HG03196 (cell line): ENCODE measurements at regions not wholly inside any gene's neighbourhood (a gene's known extent, or its start where the extent isn't known, plus 50 kb on each side); places are given as distances from the start of the nearest gene placed in this dataset.
"Not testable (repeated sequence)": the region's sequence is repeated elsewhere in the genome, so short reads cannot be mapped to it uniquely, and the experiment has no call there.

ENCODE experiments used
- ATAC-seq: cut with Tn5 transposase; IDR thresholded peaks from one replicate; pipeline ENCODE4 v1.9.1; 2021; ENCODE audit not compliant: unreplicated experiment

DNA sequence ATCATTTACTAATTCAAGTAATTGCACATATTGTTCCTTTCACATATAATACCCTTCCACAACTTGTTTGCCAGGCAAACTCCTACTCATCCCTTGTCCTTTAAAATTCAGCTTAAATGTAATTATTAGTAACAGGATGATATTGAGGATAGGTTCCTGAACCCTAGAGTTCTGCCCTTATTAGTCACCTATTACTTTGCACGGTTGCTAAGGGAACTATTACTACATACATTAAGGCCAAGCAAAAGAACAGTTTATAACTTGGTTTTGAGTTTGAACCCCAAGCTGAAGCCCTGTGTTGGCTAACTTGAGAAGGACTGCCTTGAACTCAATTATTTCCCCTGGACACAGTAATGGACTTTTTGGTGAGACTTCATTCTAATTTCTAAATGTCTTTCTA is 529.7 kb downstream of the IGSF11 start:
- no peak for ATAC-seq

DNA sequence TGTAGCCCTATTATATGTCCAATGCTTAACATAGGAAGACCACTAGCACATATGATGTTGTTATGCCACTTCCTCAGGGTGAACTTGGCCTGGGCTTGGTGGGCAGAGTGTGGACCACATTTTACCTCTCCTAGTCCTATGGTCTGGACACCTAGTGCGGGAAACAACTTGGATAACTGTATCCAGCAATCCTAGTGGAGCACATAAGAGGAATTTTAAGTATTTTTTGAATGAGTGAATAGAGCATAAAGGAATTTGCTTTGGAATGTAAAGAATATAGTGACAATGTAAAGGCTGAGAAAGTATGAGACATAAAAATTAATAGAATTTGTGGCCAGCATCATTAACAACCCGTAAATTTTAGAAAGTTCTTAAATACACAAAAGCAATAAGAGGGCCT is 528.9 kb downstream of the IGSF11 start:
- ATAC-seq, result no peak

DNA sequence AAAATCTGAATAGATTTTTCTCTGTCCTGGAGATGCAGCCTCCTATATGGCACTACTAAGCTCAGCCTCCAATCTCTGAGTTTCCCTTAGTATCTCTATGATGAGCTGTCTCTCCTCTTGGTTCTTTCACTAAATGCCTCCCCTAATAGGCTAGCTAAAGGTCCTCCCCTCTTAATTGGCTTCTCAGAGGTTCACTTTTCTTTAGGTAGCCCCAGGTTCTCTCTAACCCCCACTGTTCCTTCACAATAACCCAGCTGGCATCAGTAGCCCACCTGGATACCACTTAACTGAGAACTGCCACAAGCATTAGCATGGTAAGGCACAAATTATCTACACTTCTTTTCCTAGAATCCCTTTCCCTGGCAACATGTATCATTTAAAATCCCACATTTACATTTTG is 523.2 kb downstream of the IGSF11 start:
- ATAC-seq, result no peak

- ATAC-seq, result no peak
Observed at GRCh38 chr3:118512301-118512700, 522.3 kb downstream of the IGSF11 start.

DNA sequence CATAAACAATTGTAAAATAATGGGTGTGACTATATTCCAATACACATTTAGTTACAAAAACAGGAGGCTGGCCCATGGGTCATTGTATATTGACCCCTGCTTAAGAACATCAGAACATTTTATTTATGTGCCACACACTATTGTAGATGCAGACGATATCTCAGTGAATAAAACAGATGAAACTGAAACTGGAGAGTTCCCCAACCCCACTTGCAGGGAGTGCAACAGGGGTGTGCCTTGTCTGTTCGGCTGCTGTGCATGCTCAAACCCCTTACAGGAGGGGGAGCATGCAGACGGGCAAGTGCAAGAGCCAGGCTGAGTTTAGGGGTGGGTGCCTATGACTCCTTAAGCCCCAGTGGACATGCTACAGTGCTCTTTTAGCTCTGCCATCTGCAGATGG is 509.6 kb downstream of the IGSF11 start:
- no peak for ATAC-seq

DNA sequence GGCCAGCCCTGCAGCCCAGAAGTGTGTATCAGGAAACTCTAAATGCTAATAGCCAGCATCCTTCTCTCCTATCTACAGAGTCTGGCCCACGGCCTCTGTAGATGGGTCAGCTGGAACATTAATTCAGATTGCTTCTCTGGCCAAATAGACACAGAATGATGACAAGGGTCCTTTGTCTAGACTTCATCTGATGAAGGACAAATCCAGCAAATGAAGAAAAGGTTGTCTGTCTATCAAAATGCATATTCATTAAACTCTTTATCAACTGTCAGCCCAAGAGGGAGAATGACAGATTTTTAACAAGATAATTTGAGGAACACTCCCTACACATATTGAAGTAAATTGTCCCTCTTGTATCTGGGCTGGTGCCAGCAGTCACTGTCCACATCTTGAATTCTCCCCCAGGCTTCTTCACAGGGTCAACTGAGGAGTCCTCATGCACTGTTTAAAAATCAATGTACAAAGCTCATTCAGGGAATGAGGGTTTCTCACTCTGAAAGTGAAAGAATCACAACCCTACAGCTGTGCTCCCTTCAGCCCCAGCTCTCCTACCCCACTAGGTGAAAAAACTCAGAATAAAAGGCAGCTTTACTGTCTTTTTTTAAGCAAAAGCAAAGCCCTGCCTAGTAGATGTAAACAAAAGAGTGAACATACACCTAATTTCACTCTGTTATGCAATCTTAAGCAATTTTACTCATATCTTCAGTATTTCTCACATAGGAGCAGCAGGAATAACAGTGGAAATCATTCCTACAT is 507.7 kb downstream of the IGSF11 start:
- ATAC-seq, result peak; percentile 82

GRCh38 chr3:118527514-118528044 is 507.1 kb downstream of the IGSF11 start:
- ATAC-seq, result no peak

- ATAC-seq, result no peak
Observed at GRCh38 chr3:118529554-118529953, 505.1 kb downstream of the IGSF11 start.

DNA sequence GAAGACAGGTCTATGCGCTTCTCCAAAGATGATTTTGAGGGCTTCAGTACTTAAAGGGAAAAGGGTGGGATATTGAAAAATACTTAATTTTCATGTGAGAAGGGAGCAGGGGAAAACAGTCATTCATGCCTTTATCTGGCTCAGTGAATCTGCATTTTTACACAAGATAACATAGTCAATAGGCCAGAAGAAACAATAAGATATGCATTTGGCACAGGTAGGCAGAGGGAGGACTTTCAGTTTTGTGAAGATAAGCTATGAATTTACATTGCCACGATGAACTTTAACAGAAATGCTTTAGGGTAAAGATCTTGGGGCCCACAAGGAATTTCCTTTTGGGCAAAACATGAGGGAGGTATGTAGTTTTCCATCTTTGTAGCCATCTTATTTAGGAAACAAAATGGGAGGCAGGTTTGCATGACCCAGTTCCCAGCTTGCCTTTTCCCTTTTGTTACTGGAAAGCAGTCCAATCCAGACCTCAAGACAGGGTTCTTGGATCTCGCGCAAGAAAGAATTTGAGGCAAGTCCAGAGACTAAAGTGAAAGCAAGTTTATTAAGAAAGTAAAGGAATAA is 504.2 kb downstream of the IGSF11 start:
- ATAC-seq, result no peak

GRCh38 chr3:118530927-118531356 is 503.7 kb downstream of the IGSF11 start:
- not testable (repeated sequence) for ATAC-seq

DNA sequence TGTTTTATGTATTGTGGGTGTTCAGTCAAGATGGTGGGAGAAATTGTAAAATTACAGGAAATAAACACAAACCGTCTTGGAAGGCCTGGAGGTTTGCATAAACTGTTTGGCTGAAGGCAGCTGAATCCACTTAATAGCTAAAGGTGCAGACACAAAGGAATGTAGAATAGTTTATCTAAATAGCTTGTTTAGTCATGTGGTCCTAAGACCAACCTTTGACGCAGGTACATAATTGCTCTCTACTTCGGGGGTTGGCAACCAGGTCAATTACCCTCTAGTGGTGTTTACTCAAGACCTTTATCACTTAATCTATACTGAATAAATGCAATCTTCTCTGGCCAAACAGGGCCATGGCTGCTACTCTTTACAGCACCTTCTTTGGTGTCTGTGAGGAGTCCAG is 502.8 kb downstream of the IGSF11 start:
- ATAC-seq, result no peak

DNA sequence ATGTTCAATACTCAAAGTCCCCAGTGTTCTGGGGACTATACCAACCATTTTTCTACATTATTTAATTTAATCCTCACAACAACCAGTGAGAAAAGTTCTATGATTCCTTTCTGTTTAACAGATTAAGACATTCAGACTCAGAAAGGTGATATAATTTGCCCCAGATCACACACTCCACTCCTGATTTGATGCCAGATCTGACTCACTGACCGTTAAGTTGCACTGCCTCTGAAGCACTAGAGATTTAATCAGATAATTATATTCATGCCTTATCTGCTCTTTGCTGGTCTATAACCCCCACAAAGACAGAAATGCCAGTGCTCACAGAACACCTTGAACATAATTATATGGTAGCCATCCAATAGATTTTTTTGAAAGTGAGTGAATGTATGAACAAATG is 501.0 kb downstream of the IGSF11 start:
- no peak for ATAC-seq

- ATAC-seq, result no peak
Observed at GRCh38 chr3:118534519-118534918, 500.1 kb downstream of the IGSF11 start.

DNA sequence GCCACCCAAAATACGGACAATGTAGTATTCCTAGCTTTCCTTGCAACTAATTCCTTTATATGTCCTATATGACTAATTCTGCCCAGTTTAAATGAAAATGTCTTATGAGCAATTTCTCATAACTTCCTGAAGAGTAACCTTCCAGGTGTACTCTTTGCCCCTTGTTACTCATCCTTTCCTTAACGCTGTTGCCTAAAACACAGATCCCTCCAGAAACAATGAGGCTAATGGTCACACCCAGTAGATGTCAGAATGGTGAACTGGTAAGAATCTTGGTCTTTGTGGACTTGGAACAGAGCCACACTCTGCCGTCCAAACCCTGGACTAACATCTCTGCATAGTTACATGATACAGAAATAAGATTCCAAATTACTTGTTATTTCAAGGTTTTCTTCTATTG is 497.9 kb downstream of the IGSF11 start:
- ATAC-seq, result no peak

DNA sequence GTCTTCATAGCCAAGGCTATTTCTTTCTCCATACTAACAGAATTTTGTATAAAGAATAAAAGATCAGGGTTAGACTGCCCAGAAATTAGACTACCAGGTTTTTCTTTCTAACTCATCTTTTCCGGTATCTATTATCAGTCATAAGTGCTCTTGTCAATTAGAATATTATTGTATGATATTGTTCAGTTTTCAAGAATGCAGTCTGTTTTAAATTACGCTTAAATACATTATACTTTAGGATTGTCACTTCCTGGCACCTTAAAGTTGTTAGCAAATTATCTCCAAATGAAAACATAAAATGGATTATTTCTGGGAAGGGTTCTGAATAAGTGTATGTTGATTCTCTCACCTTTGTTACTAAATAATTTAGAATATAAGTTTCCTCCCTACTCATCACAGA is 497.2 kb downstream of the IGSF11 start:
- ATAC-seq, result no peak

GRCh38 chr3:118538187-118538586 is 496.5 kb downstream of the IGSF11 start:
- ATAC-seq, result no peak

- not testable (repeated sequence) for ATAC-seq
Observed at GRCh38 chr3:118539820-118540447, 494.7 kb downstream of the IGSF11 start.

GRCh38 chr3:118540448-118540821 is 494.2 kb downstream of the IGSF11 start:
- not testable (repeated sequence) for ATAC-seq

DNA sequence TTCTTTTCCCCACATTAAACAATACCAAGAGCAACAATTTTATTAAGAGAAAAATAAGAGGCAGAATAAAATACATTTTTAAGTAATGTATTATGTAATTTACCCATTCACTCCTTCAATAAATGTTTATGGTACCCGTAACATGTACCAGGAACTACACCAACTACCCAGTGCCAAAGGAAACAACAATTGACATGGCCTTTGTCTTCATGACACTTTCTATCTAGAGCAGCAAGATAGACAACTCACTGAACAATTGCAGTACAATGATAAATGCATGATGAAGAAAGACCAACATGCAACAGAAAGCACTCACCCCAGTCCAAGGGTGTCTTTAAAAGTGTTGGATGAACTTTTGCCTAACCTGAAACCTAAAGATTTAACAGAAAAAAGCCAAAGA is 493.8 kb downstream of the IGSF11 start:
- ATAC-seq, result no peak

DNA sequence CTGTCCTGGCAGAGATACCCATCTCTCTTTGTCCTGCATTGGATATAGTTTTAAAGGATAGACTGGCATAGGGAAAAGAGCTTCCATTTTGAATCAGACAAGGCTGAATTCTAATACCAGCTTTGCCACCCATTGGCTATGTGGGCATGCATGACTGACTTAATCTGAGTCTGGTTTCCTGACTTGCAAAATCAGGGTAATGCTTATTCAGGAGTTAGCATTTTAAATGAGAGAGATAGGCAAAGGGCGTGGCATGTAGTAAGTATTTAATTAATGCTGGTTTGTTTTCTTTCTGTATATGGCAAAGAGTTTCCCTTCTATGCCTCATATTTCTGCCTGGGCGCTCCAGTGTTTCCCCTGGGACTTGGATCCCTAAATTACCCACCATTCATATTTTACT is 492.9 kb downstream of the IGSF11 start:
- no peak for ATAC-seq

- ATAC-seq, result no peak
Observed at GRCh38 chr3:118543832-118544231, 490.8 kb downstream of the IGSF11 start.

DNA sequence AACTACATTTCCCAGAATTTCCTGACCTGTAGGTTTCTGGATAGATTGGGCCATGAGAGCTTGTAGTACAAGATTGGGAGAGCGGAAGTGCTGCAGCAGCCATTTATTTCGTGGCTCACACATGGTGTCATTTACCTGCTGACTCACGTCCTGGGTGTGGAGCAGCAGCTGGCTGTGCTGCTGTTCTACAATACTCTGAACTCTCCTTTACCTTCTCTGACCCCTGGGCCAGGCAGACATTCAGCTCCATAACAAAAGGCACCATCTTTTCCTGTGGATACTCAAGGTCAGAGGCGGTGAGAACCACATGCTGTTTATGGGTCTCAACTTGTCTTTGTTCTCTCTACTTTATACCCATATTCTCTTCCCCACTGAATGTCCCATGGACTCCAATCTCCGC is 490.2 kb downstream of the IGSF11 start:
- no peak for ATAC-seq
